HEK293T (cell line): ENCODE measurements at regions not wholly inside any gene's neighbourhood (a gene's known extent, or its start where the extent isn't known, plus 50 kb on each side); places are given as distances from the start of the nearest gene placed in this dataset.

Experiments
- ARNT ChIP-seq: fragments of 450-650 bp; IDR thresholded peaks from 2 replicates; pipeline ENCODE4 v1.6.1; 2017; ENCODE audit warnings: mild to moderate bottlenecking
- BHLHE40 ChIP-seq: fragments of 450-650 bp; IDR thresholded peaks from 2 replicates; pipeline ENCODE4 v1.6.1; 2016; ENCODE audit warnings: mild to moderate bottlenecking, moderate library complexity, borderline replicate concordance
- CTBP1 ChIP-seq: fragments of 450-650 bp; IDR thresholded peaks from 2 replicates; pipeline ENCODE4 v1.6.1; 2016; ENCODE audit warnings: borderline replicate concordance
- ELF4 ChIP-seq: fragments of 450-650 bp; IDR thresholded peaks from 2 replicates; pipeline ENCODE4 v1.6.1; 2017; ENCODE audit warnings: antibody characterized with exemption
- FOXA1 ChIP-seq: fragments of 450-650 bp; IDR thresholded peaks from 2 replicates; pipeline ENCODE4 v1.6.1; 2016; ENCODE audit warnings: mild to moderate bottlenecking
- FOXK2 ChIP-seq: fragments of 450-650 bp; IDR thresholded peaks from 2 replicates; pipeline ENCODE4 v1.6.1; 2016; ENCODE audit warnings: mild to moderate bottlenecking
- L3MBTL2 ChIP-seq: fragments of 450-650 bp; conservative IDR thresholded peaks from 2 replicates; pipeline ENCODE4 v1.6.1; 2016; ENCODE audit warnings: mild to moderate bottlenecking
- LEF1 ChIP-seq: fragments of 450-650 bp; IDR thresholded peaks from 2 replicates; pipeline ENCODE4 v1.6.1; 2017; ENCODE audit warnings: mild to moderate bottlenecking, borderline replicate concordance
- PKNOX1 ChIP-seq: fragments of 450-650 bp; IDR thresholded peaks from 2 replicates; pipeline ENCODE4 v1.6.1; 2016
- SP1 ChIP-seq: fragments of 450-650 bp; IDR thresholded peaks from 2 replicates; pipeline ENCODE4 v1.6.1; 2017
- SUZ12 ChIP-seq: fragments of 450-650 bp; IDR thresholded peaks from 2 replicates; pipeline ENCODE4 v1.6.1; 2016; ENCODE audit warnings: mild to moderate bottlenecking
- ZNF384 ChIP-seq: fragments of 450-650 bp; IDR thresholded peaks from 2 replicates; pipeline ENCODE4 v1.6.1; 2016

- TF ChIP-seq PKNOX1 (no peak), BHLHE40 (no peak), SP1 (no peak), ELF4 (no peak), ZNF384 (no peak), L3MBTL2 (no peak), ARNT (no peak), SUZ12 (no peak), CTBP1 (no peak), FOXK2 (no peak), FOXA1 (no peak), LEF1 (no peak)
Observed at GRCh38 chr5:163766936-163767670, 261.7 kb downstream of the MAT2B start.
